ENCODE measurements at regions not wholly inside any gene's neighbourhood (a gene's known extent, or its start where the extent isn't known, plus 50 kb on each side); places are given as distances from the start of the nearest gene placed in this dataset.

DNA sequence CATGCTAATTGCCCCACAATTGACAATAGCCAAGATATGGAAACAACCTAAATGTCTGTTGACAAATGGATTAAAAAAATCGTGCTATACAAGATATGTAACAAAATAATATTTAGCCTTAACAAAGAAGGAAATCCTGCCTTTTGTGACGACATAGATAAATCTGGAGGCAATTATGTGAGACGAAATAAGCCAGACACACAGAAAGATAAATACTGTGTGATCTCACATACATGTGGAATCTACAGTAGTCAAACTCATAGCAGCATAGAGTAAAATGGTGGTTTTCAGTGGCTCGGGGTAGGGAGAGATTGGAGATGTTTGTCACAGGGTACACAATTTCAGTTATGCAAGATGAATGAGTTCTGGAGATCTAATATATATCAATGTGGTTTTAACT lies 895.8 kb downstream of the SLITRK6 start:
- TF ChIP-seq FOXP2 (optimal IDR thresholded peaks at IDR 0.05; ENCODE audit: control extremely low read depth, extremely low read length, insufficient read depth) = no peak
- TF ChIP-seq EZH2 (IDR thresholded peaks at IDR 0.05) = no peak
- TF ChIP-seq POLR2AphosphoS5 (IDR thresholded peaks at IDR 0.05; ENCODE audit: borderline replicate concordance, low read depth, low read length) = no peak
- DNase-seq (ENCODE audit: low read depth, low spot score) = no peak
- H3K4me3 ChIP-seq = no peak overlapping the region
- H3K27ac ChIP-seq = no peak overlapping the region
- no peaks in the 10 kb centered on the region; the same call in 1 of the 2 replicates for H3K9me3 ChIP-seq (ENCODE audit: low read depth, low read length)
- no peak overlapping the region for H3K9ac ChIP-seq (ENCODE audit: insufficient read length)
- no peaks in the 10 kb centered on the region for H3K36me3 ChIP-seq (ENCODE audit: insufficient read depth, low read length)

DNA sequence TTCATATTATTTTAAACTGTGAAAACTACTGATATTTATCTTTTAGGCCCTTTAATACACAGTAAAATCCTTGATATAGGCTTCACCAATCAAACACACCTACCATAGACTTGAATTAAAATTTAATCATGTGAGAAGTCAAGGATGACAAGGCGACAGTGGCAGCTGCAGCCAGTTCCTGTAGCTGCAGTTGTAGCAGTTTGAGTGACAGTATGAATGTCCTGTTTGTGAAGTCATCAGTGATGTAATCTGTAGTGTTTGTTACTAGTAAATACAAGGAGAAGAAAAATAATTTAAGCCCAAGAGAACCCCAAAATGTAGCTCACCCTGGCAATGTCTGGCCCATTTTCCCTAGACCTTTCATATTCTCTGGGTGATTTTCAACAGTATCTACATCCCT lies 897.0 kb downstream of the SLITRK6 start:
- Histone ChIP-seq H3K4me3 (no peak overlapping the region), H3K9me3 (ENCODE audit: low read depth, low read length) (peaks cover 2% of the 10 kb centered on the region; the same call in 1 of the 2 replicates), H3K36me3 (ENCODE audit: insufficient read depth, low read length) (no peaks in the 10 kb centered on the region), H3K9ac (ENCODE audit: insufficient read length) (no peak overlapping the region), H3K27ac (no peak overlapping the region)
- TF ChIP-seq EZH2 (IDR thresholded peaks at IDR 0.05) = no peak
- no peak for TF ChIP-seq FOXP2 (optimal IDR thresholded peaks at IDR 0.05; ENCODE audit: control extremely low read depth, extremely low read length, insufficient read depth)
- TF ChIP-seq POLR2AphosphoS5 (IDR thresholded peaks at IDR 0.05; ENCODE audit: borderline replicate concordance, low read depth, low read length) = no peak
- DNase-seq (ENCODE audit: low read depth, low spot score) = no peak

DNA sequence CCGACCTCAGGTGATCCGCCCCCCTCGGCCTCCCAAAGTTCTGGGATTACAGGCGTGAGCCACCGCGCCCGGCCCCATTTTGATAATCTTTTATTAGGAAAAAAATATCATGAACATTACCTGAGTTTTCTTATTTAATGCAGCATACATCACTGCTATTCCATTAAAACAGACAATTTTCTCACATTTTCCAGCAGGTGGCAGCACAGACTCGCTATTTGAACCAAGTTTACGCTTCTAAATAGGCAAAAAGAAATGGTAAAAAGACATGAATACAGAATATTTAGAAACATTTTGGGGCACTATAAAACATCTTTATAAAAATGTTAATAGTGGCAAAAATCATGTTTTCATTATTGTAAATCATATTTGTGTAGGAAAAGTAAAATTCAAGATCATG lies 903.1 kb downstream of the SLITRK6 start:
- peak; percentile 82 for DNase-seq (ENCODE audit: low read depth, low spot score)
- Histone ChIP-seq H3K4me3 (no peak overlapping the region), H3K9me3 (ENCODE audit: low read depth, low read length) (peaks cover 2% of the 10 kb centered on the region; the same call in 1 of the 2 replicates), H3K9ac (ENCODE audit: insufficient read length) (no peak overlapping the region), H3K27ac (peak overlapping the region; percentile 4), H3K36me3 (ENCODE audit: insufficient read depth, low read length) (no peaks in the 10 kb centered on the region)
- TF ChIP-seq POLR2AphosphoS5 (IDR thresholded peaks at IDR 0.05; ENCODE audit: borderline replicate concordance, low read depth, low read length) (no peak), FOXP2 (optimal IDR thresholded peaks at IDR 0.05; ENCODE audit: control extremely low read depth, extremely low read length, insufficient read depth) (no peak), EZH2 (IDR thresholded peaks at IDR 0.05) (no peak)

DNA sequence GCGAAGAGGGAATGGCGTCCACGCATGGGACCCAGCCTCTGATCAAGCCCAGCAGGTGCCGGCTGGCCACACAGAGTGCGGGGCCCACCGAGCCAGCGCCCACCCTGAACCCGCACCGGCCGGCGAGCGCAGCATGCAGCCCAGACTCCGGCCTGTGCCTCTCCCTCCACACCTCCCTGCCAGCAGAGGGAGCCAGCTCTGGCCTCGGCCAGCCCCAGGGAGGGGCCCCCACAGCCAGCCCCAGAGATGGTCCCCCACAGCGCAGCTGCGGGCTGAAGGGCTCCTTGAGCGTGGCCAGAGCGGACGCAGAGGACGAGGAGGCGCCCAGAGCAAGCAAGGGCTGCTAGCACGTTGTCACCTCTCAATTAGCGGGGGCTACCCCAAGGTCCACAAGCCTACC lies 904.5 kb downstream of the SLITRK6 start:
- H3K36me3 ChIP-seq (ENCODE audit: insufficient read depth, low read length) = no peaks in the 10 kb centered on the region
- DNase-seq (ENCODE audit: low read depth, low spot score) = no peak
- TF ChIP-seq FOXP2 (optimal IDR thresholded peaks at IDR 0.05; ENCODE audit: control extremely low read depth, extremely low read length, insufficient read depth) = no peak
- TF ChIP-seq EZH2 (IDR thresholded peaks at IDR 0.05) = no peak
- TF ChIP-seq POLR2AphosphoS5 (IDR thresholded peaks at IDR 0.05; ENCODE audit: borderline replicate concordance, low read depth, low read length) = no peak
- no peak overlapping the region for H3K9ac ChIP-seq (ENCODE audit: insufficient read length)
- no peak overlapping the region for H3K4me3 ChIP-seq
- peaks cover 2% of the 10 kb centered on the region; the same call in 1 of the 2 replicates for H3K9me3 ChIP-seq (ENCODE audit: low read depth, low read length)
- no peak overlapping the region for H3K27ac ChIP-seq

DNA sequence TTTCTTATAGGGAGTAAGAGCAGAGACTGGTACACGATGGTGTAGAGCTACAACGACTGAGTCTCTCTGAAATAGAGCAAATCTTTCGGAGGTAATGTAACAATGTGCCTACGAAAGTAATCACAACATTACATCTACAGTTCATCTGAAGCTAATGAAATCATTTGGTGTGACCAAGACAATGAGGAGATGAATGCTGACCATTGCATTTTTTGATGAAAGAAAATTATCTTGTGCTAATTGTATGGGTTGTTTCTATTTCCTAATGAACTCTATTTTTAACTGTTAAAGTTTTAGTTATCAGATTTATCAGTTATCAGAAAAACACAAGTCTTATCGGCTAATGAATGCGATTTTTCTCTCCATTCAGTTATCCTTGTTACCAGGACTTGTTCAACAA lies 913.4 kb downstream of the SLITRK6 start:
- no peak for DNase-seq (ENCODE audit: low read depth, low spot score)
- TF ChIP-seq EZH2 (IDR thresholded peaks at IDR 0.05) (no peak), POLR2AphosphoS5 (IDR thresholded peaks at IDR 0.05; ENCODE audit: borderline replicate concordance, low read depth, low read length) (no peak), FOXP2 (optimal IDR thresholded peaks at IDR 0.05; ENCODE audit: control extremely low read depth, extremely low read length, insufficient read depth) (no peak)
- H3K36me3 ChIP-seq (ENCODE audit: insufficient read depth, low read length) = no peaks in the 10 kb centered on the region
- no peak overlapping the region for H3K4me3 ChIP-seq
- no peak overlapping the region for H3K27ac ChIP-seq
- H3K9ac ChIP-seq (ENCODE audit: insufficient read length) = no peak overlapping the region
- H3K9me3 ChIP-seq (ENCODE audit: low read depth, low read length) = no peaks in the 10 kb centered on the region

DNA sequence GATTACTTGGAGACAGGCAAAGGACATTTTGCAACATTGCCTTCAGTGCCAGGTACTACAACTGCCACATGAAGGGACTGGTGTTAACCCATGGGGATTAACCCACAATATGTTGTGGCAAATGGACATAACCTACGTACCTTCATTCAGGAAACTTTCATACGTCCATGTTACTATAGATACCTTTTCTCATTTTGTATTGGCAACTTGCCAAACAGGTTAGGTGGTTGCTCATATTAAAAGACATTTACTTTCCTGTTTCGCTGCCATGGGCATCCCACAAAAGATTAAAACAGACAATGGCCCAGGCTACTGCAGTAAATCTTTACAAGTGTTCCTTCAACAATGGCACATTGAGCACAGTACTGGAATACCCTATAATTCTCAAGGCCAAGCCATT lies 925.3 kb downstream of the SLITRK6 start:
- no peaks in the 10 kb centered on the region for H3K36me3 ChIP-seq (ENCODE audit: insufficient read depth, low read length)
- no peak overlapping the region for H3K9ac ChIP-seq (ENCODE audit: insufficient read length)
- no peak overlapping the region for H3K27ac ChIP-seq
- H3K4me3 ChIP-seq = no peak overlapping the region
- DNase-seq (ENCODE audit: low read depth, low spot score) = no peak
- peaks cover 3% of the 10 kb centered on the region; the same call in 1 of the 2 replicates for H3K9me3 ChIP-seq (ENCODE audit: low read depth, low read length)
- TF ChIP-seq FOXP2 (optimal IDR thresholded peaks at IDR 0.05; ENCODE audit: control extremely low read depth, extremely low read length, insufficient read depth) (no peak), EZH2 (IDR thresholded peaks at IDR 0.05) (no peak), POLR2AphosphoS5 (IDR thresholded peaks at IDR 0.05; ENCODE audit: borderline replicate concordance, low read depth, low read length) (no peak)

DNA sequence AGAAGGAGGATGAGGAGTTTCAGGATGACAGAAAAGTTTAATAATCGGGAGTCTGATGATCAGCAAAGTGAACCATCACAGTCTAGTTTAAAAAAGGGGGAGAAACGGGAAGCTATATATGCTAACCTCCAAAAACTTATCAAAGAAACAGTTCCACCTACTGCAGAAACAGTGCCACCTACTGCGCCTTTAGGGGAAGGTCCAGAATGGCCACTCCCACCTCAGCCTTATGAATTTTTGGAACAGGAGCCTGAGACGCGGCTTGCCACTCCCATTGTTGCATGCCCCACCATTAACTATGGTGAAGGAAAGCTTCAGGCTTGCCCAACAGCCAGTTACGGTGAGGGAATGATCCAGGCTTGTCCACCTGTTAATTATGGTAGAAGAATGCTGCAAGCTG lies 929.0 kb downstream of the SLITRK6 start:
- no peak for DNase-seq (ENCODE audit: low read depth, low spot score)
- no peak overlapping the region for H3K9ac ChIP-seq (ENCODE audit: insufficient read length)
- no peaks in the 10 kb centered on the region for H3K36me3 ChIP-seq (ENCODE audit: insufficient read depth, low read length)
- no peak for TF ChIP-seq POLR2AphosphoS5 (IDR thresholded peaks at IDR 0.05; ENCODE audit: borderline replicate concordance, low read depth, low read length)
- TF ChIP-seq FOXP2 (optimal IDR thresholded peaks at IDR 0.05; ENCODE audit: control extremely low read depth, extremely low read length, insufficient read depth) = no peak
- TF ChIP-seq EZH2 (IDR thresholded peaks at IDR 0.05) = no peak
- no peak overlapping the region for H3K27ac ChIP-seq
- H3K9me3 ChIP-seq (ENCODE audit: low read depth, low read length) = no peaks in the 10 kb centered on the region
- H3K4me3 ChIP-seq = no peak overlapping the region

DNA sequence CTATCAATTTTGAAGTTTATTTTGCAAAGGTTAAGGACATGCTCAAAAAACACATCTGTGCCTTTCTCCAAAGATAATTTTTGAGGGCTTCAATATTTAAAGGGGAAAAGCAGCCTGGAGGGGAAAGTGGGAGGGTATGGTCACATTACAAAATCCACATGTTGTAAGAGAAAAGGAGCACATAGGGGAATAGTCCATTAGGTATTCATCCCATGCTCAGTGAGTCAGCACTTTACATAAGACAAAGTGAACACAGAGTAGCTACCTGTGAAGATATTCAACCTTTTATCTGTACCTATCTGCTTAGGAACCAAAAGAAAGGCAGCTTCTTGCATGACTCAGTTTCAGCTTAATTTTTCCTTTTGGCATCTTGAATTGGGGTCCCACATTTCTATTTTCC lies 932.0 kb downstream of the SLITRK6 start:
- Histone ChIP-seq H3K9ac (ENCODE audit: insufficient read length) (no peak overlapping the region), H3K4me3 (no peak overlapping the region), H3K9me3 (ENCODE audit: low read depth, low read length) (no peaks in the 10 kb centered on the region), H3K27ac (no peak overlapping the region), H3K36me3 (ENCODE audit: insufficient read depth, low read length) (no peaks in the 10 kb centered on the region)
- DNase-seq (ENCODE audit: low read depth, low spot score) = no peak
- TF ChIP-seq POLR2AphosphoS5 (IDR thresholded peaks at IDR 0.05; ENCODE audit: borderline replicate concordance, low read depth, low read length) (no peak), EZH2 (IDR thresholded peaks at IDR 0.05) (no peak), FOXP2 (optimal IDR thresholded peaks at IDR 0.05; ENCODE audit: control extremely low read depth, extremely low read length, insufficient read depth) (no peak)

- Histone ChIP-seq H3K4me3 (no peak overlapping the region), H3K9ac (ENCODE audit: insufficient read length) (no peak overlapping the region), H3K9me3 (ENCODE audit: low read depth, low read length) (no peaks in the 10 kb centered on the region), H3K27ac (no peak overlapping the region), H3K36me3 (ENCODE audit: insufficient read depth, low read length) (no peaks in the 10 kb centered on the region)
- peak; percentile 27 for TF ChIP-seq FOXP2 (optimal IDR thresholded peaks at IDR 0.05; ENCODE audit: control extremely low read depth, extremely low read length, insufficient read depth)
- TF ChIP-seq EZH2 (IDR thresholded peaks at IDR 0.05) = no peak
- no peak for TF ChIP-seq POLR2AphosphoS5 (IDR thresholded peaks at IDR 0.05; ENCODE audit: borderline replicate concordance, low read depth, low read length)
- DNase-seq (ENCODE audit: low read depth, low spot score) = peak; percentile 16
These were observed 933.4 kb downstream of the SLITRK6 start for GRCh38 chr13:84865783-84866221.
